SH-SY5Y (cell line): ENCODE measurements at regions not wholly inside any gene's neighbourhood (a gene's known extent, or its start where the extent isn't known, plus 50 kb on each side); places are given as distances from the start of the nearest gene placed in this dataset.

Experiments used
- GATA2 ChIP-seq: IDR thresholded peaks from 2 replicates; pipeline ENCODE4 v1.6.1; 2011; ENCODE audit warnings: mild to moderate bottlenecking, low read depth, low read length
- GATA3 ChIP-seq: IDR thresholded peaks from 2 replicates; pipeline ENCODE4 v1.6.1; 2011; ENCODE audit warnings: low read depth, mild to moderate bottlenecking, low read length, moderate library complexity

DNA sequence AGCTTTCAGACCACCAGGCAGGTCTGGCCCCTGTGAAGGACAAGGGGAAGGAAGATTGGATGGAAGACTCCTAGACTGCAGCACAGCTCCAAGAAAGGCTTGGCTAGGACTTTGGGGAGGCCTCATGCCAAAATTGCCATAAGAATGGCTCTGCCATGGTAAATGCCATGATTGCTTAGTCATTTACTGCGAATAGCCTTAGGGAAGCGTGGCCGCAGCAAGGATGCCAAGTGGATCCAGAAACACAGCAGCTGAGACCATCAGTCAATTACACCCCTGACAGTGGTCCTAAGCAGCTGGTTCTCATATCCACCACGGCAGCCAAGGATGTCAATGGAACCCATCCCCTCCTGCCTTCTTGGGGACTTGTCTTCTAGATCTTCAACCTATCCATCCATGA, 88.2 kb upstream of the AUTS2 start:
- no peak for TF ChIP-seq GATA2
- TF ChIP-seq GATA3 = no peak
